HepG2 (cell line): ENCODE measurements at regions not wholly inside any gene's neighbourhood (a gene's known extent, or its start where the extent isn't known, plus 50 kb on each side); places are given as distances from the start of the nearest gene placed in this dataset.

Source experiments
- ATF3 ChIP-seq: sonication (generic); formaldehyde crosslinking; IDR thresholded peaks from 2 replicates; pipeline ENCODE4 v1.4.0; 2020; ENCODE audit warnings: missing genetic modification reagents
- CEBPG ChIP-seq: IDR thresholded peaks from 2 replicates; pipeline ENCODE4 v1.6.1; 2016
- CREB1 ChIP-seq, 2 experiments: fragments of 450-650 bp in 1 of 2; IDR thresholded peaks; 2 replicates each; pipeline ENCODE4 v1.6.1; 2016 to 2017; ENCODE audit warnings: control low read depth in 1 of 2, mild to moderate bottlenecking in 1 of 2, missing compliant biosample characterization in 1 of 2, missing genetic modification characterization in 1 of 2
- ELF4 ChIP-seq: sonication (generic); formaldehyde crosslinking; IDR thresholded peaks from 2 replicates; pipeline ENCODE4 v1.5.0; 2020; ENCODE audit warnings: missing genetic modification reagents, mild to moderate bottlenecking, moderate library complexity, borderline replicate concordance
- GATA4 ChIP-seq: sonication (generic); IDR thresholded peaks from 2 replicates; pipeline ENCODE4 v1.6.1; 2016; ENCODE audit warnings: antibody characterized with exemption, low read depth, borderline replicate concordance
- HCFC1 ChIP-seq: fragments of 150-350 bp; IDR thresholded peaks from 2 replicates; pipeline ENCODE4 v1.6.1; 2014; ENCODE audit warnings: low read depth, low read length
- HOXD1 ChIP-seq: sonication (generic); formaldehyde crosslinking; IDR thresholded peaks from 2 replicates; pipeline ENCODE4 v1.5.0; 2020; ENCODE audit warnings: missing genetic modification reagents
- KDM4B ChIP-seq: sonication (generic); formaldehyde crosslinking; IDR thresholded peaks from 2 replicates; pipeline ENCODE4 v1.4.0; 2020; ENCODE audit warnings: missing genetic modification reagents
- KLF6 ChIP-seq: IDR thresholded peaks from 2 replicates; pipeline ENCODE4 v1.8.0; 2016; ENCODE audit warnings: missing biosample characterization, missing genetic modification reagents
- MLX ChIP-seq: IDR thresholded peaks from 2 replicates; pipeline ENCODE4 v1.6.1; 2016
- NFIB ChIP-seq: sonication (generic); formaldehyde crosslinking; IDR thresholded peaks from 2 replicates; pipeline ENCODE4 v1.9.0; 2021; ENCODE audit warnings: missing genetic modification reagents, mild to moderate bottlenecking, borderline replicate concordance
- NR2C2 ChIP-seq: sonication (generic); formaldehyde crosslinking; IDR thresholded peaks from 2 replicates; pipeline ENCODE4 v1.4.0; 2020; ENCODE audit warnings: missing genetic modification reagents, mild to moderate bottlenecking, moderate library complexity, borderline replicate concordance
- RBM22 ChIP-seq: fragments of 200-400 bp; formaldehyde crosslinking; optimal IDR thresholded peaks from 2 replicates; pipeline ENCODE3; 2017; ENCODE audit warnings: mild to moderate bottlenecking, low read length, moderate library complexity
- ZBTB2 ChIP-seq: sonication (generic); formaldehyde crosslinking; IDR thresholded peaks from 2 replicates; pipeline ENCODE4 v1.8.0; 2022; ENCODE audit warnings: low read depth, missing genetic modification reagents
- ZC3H4 ChIP-seq: sonication (generic); formaldehyde crosslinking; IDR thresholded peaks from 2 replicates; pipeline ENCODE4 v1.4.0; 2020; ENCODE audit warnings: missing genetic modification reagents, borderline replicate concordance
- ZNF160 ChIP-seq: sonication (generic); formaldehyde crosslinking; IDR thresholded peaks from 2 replicates; pipeline ENCODE4 v1.8.0; 2022; ENCODE audit warnings: mild to moderate bottlenecking, inconsistent platforms, missing genetic modification reagents
- ZNF572 ChIP-seq: sonication (generic); formaldehyde crosslinking; IDR thresholded peaks from 2 replicates; pipeline ENCODE4 v1.5.1; 2020; ENCODE audit warnings: mild to moderate bottlenecking, missing genetic modification reagents
- ZNF737 ChIP-seq: sonication (generic); formaldehyde crosslinking; IDR thresholded peaks from 2 replicates; pipeline ENCODE4 v1.5.0; 2020; ENCODE audit warnings: missing genetic modification reagents, mild to moderate bottlenecking, borderline replicate concordance
- ZNF841 ChIP-seq: sonication (generic); formaldehyde crosslinking; IDR thresholded peaks from 2 replicates; pipeline ENCODE4 v1.8.1; 2023; ENCODE audit warnings: missing genetic modification reagents, borderline replicate concordance
- ZSCAN29 ChIP-seq: sonication (generic); formaldehyde crosslinking; conservative IDR thresholded peaks from 2 replicates; pipeline ENCODE4 v1.4.0; 2020; ENCODE audit warnings: mild to moderate bottlenecking, missing genetic modification reagents
- TF ChIP-seq, protein P1 (sequence below): IDR thresholded peaks from 2 replicates; pipeline ENCODE4 v1.6.1; 2016; ENCODE audit warnings: low read depth, control low read depth

DNA sequence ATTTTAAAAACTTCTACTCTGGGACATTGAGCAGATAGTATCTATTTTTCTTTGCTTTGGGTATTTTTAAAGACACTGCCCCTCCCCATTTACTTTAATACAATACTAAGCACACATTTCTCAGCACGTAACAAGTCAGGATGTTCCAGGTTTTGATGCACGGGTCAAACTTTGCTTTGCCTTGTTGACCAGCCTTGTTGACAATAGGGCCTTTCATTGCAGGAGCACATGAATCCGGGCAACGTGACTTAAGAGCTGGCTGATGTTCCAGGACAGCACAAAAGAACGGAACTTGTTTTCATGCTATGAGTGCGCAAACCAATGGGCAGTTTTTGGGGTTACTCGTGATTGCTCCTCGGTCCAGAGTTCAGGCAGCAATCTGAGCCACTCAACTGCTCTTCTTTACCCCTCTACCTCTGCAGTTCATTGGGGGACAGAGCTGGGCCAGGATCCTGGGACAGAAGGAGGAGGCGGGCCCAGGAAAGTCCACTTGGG lies 78.6 kb upstream of the SLC22A16 start (continued):
- TF ChIP-seq RBM22 (no peak), ZNF841 (CRISPR knock-in tag) (no peak), HOXD1 (CRISPR knock-in tag) (peak; percentile 91), NFIB (no peak), CEBPG (CRISPR knock-in tag) (peak; percentile 77), NR2C2 (CRISPR knock-in tag) (peak; percentile 64), ZNF160 (CRISPR knock-in tag) (peak; percentile 52; the same call in 1 of the 2 replicates), ZNF572 (no peak), KLF6 (CRISPR knock-in tag) (peak; percentile 73), ZSCAN29 (CRISPR knock-in tag) (peak; percentile 94; the same call in 1 of the 2 replicates), KDM4B (CRISPR knock-in tag) (0 out of 2 replicates have a peak, but pooled peaks have one; percentile 33), ZNF737 (CRISPR knock-in tag) (no peak), HCFC1 (0 out of 2 replicates have a peak, but pooled peaks have one; percentile 9), ATF3 (CRISPR knock-in tag) (peak; percentile 64; the same call in 1 of the 2 replicates), ZBTB2 (CRISPR knock-in tag) (no peak), ELF4 (CRISPR knock-in tag) (no peak), MLX (CRISPR knock-in tag) (peak; percentile 95), GATA4 (peak; percentile 97; the same call in 1 of the 2 replicates), CREB1 (IDR thresholded peaks at IDR 0.05) (peak; percentile 22; the same call in 1 of the 2 replicates), CREB1 (CRISPR knock-in tag; IDR thresholded peaks at IDR 0.05) (peak; percentile 66), ZC3H4 (CRISPR knock-in tag) (no peak)
- TF ChIP-seq, protein P1, sequence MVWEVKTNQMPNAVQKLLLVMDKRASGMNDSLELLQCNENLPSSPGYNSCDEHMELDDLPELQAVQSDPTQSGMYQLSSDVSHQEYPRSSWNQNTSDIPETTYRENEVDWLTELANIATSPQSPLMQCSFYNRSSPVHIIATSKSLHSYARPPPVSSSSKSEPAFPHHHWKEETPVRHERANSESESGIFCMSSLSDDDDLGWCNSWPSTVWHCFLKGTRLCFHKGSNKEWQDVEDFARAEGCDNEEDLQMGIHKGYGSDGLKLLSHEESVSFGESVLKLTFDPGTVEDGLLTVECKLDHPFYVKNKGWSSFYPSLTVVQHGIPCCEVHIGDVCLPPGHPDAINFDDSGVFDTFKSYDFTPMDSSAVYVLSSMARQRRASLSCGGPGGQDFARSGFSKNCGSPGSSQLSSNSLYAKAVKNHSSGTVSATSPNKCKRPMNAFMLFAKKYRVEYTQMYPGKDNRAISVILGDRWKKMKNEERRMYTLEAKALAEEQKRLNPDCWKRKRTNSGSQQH: peak; percentile 68; the same call in 1 of the 2 replicates
